ENCODE measurements at regions not wholly inside any gene's neighbourhood (a gene's known extent, or its start where the extent isn't known, plus 50 kb on each side); places are given as distances from the start of the nearest gene placed in this dataset.
"Not testable (repeated sequence)": the region's sequence is repeated elsewhere in the genome, so short reads cannot be mapped to it uniquely, and the experiment has no call there.

DNA sequence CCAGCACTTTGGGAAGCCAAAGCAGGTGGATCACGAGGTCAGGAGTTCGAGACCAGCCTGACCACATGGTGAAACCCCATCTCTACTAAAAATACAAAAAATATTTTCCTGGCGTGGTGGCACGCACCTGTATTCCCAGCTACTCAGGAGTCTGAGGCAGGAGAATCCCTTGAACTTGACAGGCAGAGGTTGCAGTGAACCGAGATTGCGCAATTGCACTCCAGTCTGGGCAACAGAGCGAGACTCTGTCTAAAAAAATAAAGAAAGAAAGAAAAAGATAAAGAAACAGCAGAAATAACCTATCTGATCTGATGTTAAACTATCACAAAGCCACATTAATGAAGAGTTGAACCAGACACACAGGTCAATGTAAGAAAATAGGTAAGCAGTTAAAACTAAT, 696.2 kb upstream of the SALL3 start:
- DNase-seq (ENCODE audit: low read depth), result not testable (repeated sequence)

DNA sequence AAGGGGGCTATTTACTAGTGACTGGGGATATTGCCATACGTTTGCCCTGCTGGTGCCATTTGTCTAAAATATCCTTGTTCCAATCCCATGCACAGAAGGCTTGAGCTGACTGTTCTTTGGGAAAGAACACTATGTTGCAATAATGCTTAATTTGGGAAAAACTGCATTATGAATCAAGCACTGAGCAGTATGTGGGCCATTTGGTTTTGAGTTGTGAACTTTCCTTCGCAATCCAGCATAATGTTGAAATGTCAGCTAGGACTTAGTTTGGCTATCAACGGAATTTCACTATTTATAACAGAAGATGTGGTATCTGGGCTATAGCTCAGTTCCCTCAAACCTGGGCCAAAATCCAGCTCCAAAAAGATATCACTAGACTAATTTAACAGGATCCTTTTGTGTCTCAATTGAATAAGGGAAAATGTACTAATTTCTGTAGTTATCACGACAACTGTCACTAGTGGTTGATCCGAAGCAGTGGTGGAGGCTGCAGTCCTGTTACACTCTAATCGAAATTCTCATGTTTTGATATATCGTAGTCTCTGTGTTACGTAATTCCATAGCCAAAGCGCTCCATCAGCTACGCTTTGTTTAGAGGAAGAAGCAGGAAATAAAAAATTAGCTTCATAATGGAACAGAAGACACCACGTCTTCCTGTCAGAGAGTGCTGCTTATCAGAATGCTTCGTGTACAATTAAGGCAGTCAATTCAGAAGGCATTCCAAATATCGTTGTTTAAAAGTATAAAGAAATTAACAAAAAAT, 686.8 kb upstream of the SALL3 start:
- no peak for DNase-seq (ENCODE audit: low read depth)

DNA sequence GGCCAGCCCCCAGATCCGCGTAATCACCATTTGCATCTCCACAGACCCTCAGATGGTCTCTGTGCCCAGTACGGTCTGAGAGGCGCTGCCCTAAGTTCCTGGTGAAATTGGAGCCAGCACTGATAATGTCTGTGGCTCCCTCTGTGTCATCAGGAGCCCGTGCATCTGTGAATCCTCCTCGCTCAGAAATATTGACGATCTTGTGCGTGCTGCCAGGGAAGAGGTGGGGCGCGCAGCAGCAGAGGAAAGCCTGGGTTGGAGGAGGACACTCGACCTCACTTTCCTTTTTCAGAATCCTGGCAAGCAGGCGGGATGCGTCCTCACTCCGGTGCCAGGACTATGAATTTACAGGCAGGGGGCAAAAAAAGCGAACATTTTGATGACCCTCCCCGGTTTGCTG, 686.1 kb upstream of the SALL3 start:
- DNase-seq (ENCODE audit: low read depth), result no peak

DNA sequence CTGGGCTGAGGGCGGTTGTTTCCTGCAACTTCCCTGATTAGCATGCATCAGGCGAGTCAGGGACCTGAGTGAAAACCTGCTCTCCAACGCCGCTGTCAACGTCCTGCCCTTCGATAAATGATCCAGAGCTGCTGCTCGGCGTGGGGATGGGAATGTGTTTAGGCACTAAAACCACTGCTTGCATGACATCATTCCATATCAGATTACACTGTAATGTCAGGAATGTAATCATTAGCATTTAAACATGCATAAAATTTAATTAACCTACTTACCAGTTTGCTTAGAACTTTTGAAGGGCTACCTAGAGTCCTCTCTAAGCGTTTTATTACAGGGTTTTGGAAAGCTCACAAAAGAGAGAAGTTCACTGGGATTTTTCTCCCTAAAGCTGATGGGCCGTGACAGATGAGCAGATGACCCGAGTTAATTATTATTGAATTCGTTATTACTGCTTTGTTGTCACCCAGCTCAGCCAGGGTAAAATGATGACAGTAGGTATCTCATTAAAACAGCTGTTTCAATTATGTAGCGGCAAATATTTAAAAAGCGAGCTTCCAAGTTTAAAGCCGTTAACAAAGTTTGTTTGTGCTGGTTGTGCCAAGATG, 685.6 kb upstream of the SALL3 start:
- DNase-seq (ENCODE audit: low read depth), result no peak

DNA sequence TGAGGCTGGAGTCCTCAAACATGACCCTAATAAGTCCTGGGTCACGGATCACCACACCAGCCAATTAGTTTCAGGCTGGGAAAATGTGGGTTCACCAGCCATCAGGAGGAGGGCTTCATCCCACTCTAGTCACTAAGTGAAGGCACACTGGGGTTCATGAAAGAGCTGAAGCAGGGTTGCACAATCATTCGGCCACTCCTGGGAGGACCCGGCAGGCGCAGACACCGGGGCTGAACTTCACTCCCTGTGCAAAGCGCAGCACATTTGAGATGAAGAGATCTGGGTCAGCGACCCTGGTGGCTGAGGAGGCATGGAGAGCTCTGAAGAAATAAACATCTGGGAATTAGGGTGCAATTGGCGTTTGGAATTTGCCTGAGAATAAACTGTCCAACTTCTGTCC, 684.4 kb upstream of the SALL3 start:
- no peak for DNase-seq (ENCODE audit: low read depth)

DNA sequence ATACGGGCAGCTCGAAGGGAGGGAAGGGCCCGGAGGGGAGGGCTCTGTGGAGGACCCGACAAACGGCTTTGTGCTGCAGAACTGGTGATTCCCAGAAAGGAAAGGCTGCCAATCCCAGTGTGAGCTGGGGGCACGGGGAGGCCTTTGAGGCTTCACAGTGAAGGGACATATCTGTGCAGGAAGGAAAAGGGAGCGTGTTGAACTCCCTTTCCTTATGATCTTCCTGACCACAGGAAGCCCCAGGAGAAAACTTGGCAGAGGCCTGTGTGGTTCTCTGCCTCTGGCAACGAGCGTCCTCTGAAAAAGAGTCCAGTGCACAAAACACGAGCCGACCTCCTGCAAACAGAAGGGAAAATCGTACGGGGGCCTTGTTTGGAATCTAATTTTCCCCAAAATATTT, 683.5 kb upstream of the SALL3 start:
- no peak for DNase-seq (ENCODE audit: low read depth)

DNA sequence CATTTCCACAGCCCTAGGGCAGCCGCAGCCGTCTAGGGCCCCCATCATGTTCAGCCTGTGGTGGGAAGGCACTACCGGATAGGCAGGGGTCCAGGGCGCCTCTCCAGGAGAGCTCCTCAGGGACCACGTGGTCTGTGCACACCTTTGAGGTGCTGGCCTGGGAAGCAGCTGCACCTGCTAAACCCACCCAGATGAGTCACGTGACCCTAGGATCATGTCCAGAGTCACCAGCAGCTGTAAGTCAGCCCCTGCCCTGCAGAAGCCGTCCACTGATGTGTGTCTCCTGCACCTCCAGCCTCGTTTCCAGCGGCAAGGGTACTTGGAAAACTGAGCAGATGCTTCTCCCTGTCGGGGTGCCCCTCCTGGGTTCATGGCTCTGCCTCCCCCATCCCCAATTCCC, 682.6 kb upstream of the SALL3 start:
- DNase-seq (ENCODE audit: low read depth), result no peak

DNA sequence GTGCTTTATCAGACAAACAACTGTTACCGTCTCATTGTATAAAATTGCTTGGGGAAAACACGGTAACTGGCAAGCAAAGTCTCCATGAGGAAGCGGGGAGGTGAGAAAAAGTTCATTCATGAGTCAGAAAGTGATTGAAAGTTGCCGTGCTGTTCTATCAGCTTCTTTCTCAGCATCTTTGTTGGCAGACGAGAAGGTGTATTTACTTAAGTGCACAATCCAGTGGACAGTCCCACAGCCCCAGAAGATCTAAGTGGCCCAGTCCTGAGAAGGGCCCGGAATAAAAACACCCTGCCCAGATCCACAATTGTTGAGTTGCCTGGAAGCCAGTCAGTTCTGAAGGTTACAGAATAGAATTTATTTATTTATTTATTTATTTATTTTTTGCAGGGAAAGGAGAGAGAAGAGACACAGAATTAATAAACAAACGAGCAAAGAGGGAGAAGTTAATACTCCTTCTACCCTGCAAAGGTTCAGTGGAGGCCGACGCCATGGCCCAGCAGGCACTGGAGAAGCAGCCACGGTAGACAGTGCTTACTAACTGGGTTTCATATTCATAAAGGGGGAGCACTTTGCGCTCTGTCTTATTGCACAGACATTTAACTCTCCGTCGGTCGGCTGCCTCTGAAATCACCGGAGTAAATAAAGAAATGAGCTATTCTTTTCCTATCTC, 676.0 kb upstream of the SALL3 start:
- no peak for DNase-seq (ENCODE audit: low read depth)

DNA sequence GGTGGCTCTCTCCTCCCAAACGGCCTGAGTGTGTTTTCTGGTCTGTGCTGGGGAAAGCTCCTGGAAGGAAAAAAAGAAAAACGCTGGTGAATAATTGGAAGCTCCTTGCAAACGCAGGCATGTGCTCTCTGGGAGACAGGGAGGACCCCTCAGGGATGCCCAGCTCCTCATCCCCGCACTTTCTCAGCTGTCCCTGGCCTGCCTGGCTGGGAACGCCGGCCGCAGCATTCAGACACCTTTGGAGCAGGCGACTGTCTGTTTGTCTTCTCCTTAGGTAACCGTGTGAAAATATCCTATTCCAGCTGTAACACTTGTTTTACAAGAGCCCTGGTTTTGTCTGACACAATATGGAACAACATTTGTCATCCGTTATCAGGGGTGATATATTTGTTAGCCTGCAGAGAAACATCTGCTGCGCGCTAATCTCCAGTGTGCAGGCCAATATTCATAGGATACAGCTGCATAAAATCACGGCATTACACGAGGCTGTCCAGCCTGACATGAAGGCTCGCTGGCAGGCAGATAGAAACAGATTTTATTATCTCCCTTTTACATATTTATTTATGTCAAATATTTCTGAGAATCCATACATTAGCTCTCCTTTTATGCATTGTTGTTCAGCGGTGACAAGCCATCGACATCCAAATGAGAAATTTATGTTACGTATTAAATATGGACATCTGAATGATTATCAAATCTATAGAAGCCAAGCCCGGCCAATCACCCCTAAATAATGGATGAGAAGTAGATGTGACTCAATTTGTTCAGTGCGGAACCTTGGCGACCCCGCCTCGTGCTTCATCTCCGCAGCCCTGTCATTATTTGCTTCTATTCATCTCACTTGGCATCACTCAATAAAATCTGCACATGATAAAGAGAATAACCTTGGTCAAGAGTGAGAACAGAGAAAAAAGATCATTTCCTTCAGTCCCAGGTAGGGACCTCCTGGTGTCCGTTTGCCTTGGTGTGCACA, 675.1 kb upstream of the SALL3 start:
- no peak for DNase-seq (ENCODE audit: low read depth)

DNA sequence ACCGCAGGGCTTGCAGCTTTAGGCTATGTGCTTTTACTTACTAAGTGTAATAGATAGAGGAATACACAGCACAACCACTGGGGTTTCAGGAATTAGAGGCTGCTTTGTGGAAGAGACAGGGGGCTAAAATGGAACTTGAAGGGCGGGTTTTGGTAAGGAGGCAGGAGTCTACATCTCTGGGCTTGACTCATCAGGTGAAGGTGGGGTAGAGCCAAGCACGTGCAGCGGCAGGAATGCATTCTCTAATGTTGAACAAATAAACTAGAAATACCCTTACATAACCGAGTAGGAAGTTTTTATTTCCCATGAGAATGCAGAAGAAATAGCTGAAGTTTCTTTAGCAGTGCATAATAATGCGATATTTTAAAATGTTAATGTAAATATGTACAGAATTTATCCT, 673.8 kb upstream of the SALL3 start:
- DNase-seq (ENCODE audit: low read depth), result no peak

DNA sequence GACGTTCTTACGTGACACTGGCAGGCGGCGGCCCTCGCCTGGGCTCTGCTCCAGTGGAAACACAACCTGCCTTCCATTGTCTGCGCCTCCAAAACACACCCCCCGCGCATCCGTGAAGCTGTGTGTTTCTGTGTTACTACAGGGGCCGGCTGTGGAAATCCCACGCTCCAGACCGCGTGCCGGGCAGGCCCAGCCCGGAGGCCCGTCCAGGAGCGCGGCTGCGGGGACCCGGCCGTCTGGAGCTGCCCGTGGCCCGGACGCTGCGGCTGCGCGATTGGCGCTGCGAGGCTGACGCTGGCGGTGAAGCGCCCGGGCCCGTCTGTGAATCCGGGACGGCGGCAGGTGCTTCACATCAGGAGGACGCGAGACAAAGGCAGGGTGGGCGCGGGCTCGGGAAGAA, 670.3 kb upstream of the SALL3 start:
- no peak for DNase-seq (ENCODE audit: low read depth)

DNA sequence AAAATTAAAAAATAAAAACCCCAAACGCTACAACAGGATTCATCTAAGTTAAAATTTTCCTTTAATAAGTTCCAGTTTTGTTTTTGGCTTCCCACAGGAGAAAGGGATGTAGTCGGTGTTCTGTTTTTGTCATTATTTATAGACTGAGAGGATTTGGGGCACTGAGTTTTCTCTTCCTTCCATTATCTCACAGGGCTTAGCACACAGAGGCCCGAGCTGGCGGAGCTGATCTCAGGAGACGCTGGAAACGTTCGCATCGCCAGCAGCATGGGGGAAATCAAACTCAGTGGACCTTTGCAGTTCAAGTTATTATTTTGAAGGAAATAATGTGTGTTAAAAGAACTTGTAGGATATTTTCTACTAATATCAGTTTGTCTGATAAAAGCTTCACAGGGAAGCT, 669.7 kb upstream of the SALL3 start:
- no peak for DNase-seq (ENCODE audit: low read depth)

DNA sequence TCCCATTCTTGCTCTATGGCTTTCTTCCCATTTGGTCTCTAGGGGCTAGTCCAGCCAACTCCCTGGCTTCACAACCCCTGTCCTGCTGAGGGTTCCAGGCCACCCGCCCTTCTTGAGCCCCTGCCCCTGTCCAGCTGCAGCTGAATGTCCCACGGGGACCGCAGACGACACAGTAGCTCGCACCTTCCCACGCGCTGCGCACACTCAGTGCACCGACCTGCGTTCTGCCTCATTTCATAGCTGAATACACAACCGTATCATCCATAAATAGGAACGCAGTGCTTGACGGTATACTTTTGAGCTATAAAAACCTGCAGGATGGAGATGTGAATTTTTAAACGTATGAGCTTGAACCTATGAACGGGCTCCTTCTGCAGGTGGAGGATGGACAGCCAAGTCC, 660.4 kb upstream of the SALL3 start:
- DNase-seq (ENCODE audit: low read depth), result no peak

DNA sequence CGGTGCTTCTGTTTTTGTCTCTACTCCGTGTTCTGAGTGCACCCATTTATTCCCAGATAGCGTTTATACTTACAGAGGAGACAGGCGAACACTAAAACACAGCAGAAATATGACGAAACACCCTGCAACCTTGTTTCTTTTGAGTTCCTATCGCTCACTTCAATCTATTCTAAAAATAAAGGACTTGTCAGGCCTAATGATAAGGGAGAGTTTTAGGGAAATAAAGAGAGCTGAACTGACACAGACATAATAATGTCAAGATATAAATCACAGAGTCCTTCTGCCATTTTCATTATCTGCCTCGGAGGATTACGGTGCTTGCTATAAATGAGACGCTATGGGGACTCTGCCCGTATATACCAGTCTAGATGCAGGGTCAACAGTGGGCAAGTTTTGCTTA, 659.7 kb upstream of the SALL3 start:
- DNase-seq (ENCODE audit: low read depth), result no peak

DNA sequence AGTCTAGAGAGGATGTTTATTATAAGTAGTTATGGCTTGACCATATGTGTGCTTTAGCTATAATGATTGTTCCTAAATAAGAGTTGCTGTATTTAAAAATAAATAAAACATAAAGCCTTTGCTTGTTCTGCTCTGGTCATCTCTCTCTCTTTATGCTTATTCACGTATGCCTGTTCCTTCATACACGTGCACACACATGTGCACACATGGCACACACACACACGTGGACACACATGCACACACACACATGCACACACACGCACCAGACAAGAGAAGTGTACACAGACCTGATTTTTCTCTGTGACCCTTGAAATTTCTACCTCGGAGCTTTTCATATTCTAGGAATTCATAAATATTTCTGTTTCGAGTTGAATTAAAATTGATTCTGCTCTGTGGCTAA, 658.2 kb upstream of the SALL3 start:
- no peak for DNase-seq (ENCODE audit: low read depth)

DNA sequence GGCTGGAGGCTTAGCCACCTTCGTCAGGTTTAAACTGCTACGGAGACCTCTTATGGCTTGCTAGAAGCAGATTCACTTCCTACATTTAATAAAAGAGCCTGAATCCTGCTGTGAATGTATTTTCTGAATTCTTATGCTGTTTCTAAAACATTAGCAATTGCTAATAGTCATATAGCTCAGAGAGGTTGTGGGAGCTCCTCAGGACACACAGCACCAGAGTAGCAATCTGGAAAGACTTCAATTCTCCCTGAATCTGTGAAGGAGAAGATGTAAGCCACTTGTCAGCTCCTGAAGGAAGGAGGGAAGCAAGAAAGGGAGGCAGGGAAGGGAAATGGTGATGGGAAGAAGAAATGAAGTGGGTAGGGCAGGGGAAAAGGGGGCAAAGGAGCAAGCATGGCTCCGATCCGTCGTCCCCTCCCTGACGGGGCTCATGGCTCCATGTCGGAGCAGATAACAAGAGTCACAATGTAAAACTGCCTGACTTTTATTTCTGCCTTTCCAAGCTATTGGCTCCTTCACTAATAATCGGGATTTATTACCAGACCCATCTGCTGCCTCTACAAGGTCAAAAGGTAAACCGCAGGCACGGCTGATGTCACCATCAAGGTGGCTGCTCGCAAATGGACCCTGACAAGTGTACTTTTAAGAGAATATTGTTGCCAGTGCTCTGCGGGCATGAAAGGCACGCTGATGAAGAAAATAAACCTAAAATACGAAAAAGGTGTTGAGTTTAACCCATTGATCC, 656.0 kb upstream of the SALL3 start:
- no peak for DNase-seq (ENCODE audit: low read depth)

DNA sequence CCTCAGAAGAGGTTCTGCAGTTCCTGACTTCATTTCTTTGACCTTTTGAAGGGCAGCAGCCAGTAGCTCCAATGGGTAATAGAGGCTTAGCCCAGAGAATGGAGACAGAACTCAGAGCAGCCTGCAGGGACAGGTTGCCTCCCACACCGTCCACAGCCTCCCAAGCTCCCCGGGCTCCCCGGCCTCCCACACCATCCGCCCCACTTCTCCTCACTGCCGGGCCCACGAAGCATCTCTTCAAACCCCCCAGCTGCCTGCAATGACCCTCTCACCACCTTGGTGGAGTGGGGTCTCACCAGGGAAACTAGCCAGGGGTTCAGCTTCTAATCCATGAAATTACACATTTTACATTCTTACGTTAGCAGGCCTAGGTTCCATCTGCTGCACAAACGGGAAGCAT, 652.0 kb upstream of the SALL3 start:
- no peak for DNase-seq (ENCODE audit: low read depth)

DNA sequence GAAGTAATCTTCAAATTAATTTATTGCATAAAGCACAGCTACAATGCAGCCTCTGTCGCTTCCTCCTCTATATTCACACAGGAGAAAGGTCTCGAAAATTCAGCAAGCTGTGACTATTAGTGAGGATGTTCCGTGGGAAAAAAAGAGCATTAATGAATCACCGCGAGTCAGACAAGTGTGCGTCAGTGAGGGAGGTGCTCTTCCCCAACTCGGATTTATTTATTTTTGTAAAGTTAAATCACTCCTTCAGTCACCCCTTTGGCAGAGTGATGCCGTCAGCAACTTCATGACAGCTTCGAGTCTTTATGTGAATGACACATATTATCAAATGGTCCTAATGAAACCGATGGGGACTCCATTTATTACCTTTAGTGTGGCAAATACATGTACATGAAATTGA, 648.9 kb upstream of the SALL3 start:
- DNase-seq (ENCODE audit: low read depth), result no peak

DNA sequence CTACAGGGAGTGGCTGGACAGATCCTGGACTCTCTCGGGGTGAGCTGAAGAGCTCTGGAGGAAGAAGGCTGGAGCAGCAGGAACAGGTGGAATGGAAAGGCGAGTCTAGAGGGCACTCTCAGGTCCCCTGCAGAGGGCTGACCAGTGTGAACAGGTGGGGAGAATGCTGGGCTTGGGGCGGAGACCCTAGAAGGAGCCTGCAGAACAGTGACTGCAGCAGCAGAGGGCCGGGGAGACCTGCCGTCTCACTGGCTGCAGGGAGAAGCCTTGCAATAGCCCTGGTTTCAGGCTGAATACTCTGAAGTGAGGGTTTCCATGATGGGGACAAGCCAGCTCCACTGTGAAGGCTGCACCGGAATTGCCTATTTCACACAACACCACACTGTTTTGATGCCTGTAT, 626.7 kb upstream of the SALL3 start:
- DNase-seq (ENCODE audit: low read depth), result no peak

DNA sequence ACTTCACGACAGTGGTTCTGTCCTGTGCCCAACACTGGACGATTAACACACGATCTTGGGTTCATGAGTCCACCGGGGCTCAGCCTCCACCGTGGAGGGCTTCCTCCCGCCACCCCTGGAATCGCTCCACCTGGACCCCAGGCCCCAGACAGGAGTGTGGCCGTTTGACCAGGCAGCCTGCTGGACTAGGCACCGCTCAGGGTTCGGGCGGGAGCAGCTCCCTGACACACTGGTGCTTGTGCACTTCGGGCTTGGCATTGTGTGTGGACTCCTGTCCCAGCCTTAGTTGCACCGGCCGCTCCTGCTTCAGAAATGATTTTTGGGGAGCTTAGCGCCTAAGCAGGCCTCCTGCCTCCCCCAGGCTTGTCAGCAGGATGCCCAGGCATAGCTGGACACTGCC, 617.4 kb upstream of the SALL3 start:
- no peak for DNase-seq (ENCODE audit: low read depth)

DNA sequence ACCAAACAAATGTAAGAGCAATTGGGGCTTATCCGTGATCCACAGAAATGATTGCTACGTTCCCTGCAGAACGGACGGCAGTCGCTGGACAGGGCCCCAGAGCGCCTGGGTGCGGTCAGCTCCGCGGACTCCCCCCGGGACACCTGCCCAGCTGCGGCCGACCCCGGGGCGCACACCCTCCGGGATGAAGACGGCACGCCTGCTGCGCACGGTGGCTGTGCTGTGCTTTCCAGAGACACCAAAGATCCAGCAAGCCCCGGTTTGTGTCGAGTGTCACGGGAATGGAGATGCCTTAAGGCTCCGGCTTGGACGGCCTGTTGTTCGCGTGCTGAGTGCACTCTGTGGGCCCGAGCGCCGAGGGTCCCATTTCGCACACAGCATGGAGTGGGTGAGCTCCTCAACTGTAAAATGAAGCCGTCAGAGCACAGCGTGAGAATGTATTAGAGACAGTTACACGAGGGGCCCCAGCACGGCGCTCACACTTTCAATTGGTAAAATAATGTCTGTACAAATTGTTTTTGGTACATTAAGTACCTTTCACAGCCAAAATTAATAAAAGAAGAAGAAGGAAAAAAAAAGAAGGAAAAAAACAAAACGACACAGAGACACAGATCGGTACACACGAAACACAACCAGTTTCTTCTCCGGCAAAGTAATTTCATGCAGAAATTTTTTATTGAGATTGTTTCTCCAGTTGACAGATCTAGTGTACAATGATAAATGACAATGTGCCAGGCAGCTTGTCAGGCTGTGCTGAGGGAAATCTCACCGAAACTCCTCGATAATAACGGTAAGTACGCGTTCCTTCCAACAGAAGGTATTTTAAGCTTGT, 615.8 kb upstream of the SALL3 start:
- DNase-seq (ENCODE audit: low read depth), result no peak
